Esophagus mucosa (tissue), 1 donor: ENCODE measurements at regions not wholly inside any gene's neighbourhood (a gene's known extent, or its start where the extent isn't known, plus 50 kb on each side); places are given as distances from the start of the nearest gene placed in this dataset.

ENCODE experiments used
- ATAC-seq: fragments of 200-7000 bp; cut with Tn5 transposase; one replicate; pipeline ENCODE4 v1.9.1; 2020
- donor health status: DM: yes; HTN: yes; CAD: no.

GRCh38 chr18:25873833-25874232 is 216.6 kb downstream of the SS18 start:
- no peak for ATAC-seq

DNA sequence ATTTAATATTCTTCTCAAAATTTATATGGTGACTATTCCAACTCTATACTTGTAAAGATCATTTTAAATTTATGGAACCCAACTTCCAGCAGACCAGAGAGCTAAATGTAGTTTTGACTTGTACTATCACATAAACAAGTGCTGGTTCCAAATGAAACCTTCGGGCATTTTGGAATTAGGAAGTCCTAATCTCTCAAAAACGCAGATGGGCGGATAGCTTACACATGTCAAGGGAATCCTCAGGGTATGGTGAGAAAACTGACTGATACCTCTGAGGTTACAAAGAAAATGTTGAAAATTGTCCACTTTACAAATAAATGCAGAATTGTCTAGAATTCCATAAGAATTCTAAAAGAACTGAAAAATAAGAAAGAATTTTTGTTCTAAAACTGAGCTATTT is 224.1 kb downstream of the SS18 start:
- ATAC-seq: no peak

DNA sequence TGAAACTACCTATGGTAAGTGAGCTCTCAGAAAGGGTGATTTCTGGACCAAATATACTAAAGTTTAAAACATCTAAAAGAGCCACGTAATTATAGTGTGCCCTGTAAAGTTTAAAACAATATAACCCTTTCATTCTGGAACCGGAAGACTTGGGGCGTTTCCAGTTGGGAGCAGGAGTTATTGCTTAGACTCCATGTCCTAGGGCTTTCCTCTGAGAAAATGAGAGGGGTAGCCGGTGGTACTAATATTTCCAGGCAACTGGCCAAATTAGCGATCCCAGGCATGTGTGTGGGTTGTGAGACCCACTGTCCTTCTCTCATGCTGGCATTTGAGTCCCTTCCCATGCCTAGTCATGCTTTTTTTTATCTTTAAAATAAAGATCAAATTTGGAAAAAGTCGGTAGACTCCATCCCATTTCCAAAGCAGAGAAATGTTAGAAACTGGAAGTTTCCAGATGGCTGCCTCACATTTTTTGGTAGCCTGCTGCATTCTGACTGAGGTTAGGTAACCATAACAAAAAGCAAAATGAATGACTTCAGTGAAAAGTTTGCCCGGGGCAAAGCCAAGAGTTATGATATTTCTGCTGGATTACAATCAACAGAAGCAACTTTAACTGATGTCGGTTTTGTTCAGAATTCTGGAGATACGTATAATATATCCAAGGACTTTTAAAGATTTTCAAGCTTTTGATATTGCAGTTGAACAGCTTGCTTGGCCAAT is 227.4 kb downstream of the SS18 start:
- no peak for ATAC-seq

- no peak for ATAC-seq
Observed at GRCh38 chr18:25853691-25854433, 236.6 kb downstream of the SS18 start.

DNA sequence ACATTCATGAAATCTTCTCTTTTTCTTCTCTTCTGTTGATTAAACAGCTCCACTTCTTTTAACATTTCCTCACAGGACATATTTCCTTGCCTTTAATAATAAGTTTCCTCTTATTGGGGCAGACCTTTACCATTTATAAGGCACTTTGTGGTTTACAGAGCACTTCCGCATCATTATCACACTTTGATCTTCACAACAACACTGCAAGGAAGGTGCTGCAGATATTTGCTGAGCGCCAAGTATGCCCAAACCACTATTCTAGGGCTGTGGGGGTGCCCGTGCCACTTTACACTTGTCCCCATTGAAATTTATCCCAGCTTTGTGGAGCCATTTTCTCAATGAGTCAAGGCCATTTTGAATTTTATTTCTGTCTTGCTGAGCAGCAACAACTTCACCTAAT is 246.6 kb downstream of the SS18 start:
- ATAC-seq: no peak

- ATAC-seq: no peak
Observed at GRCh38 chr18:25842665-25843064, 247.7 kb downstream of the SS18 start.

GRCh38 chr18:25834061-25834460 is 256.4 kb downstream of the SS18 start:
- no peak for ATAC-seq

DNA sequence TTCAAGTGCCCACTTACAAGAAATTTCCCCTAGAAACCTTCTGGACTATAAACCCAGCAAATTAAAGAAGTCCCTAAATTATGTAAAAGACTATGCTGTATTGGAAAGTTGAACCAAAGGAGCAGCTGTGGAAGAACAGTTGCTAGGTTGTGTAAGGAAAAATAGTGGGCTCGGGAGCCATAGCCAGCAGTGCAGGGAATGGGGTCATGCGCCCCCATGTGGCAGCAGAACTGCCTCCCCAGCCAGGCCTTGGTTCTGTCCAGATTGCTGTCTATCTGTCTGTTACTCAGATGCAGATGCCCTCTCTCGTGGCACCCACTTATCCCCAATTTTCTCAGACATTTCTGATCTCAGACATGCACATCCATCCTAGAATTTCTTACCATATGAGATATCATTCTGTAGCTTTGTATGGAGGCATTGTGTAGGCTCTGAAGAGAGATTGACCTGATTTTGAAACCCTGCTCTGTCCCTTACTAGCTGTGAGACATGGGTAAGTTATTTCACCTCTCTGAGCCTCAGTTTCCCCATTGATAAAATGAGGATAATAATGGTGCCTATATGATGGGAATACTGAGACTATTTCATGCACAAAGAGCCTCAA is 258.3 kb downstream of the SS18 start:
- ATAC-seq: peak; percentile 55

DNA sequence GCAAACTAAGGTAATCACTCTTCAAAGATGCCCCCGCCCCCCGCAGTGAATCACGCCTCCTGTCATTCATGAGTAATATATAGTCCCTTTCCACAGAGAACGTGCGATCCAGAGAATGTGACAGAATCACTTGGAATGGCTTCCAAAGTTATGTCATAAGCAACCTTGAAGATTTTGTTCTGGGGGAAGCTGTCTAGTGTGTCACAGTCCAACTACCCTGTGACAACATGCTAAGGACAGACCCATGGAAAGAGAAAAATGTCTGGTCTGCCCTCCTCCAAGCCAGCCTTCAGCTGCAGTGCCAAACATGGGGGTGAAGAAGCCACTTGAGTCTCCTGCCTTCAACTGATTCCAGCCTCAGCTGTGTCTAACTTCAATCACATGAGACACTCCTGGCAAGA is 259.1 kb downstream of the SS18 start:
- ATAC-seq: no peak

GRCh38 chr18:25830787-25831186 is 259.6 kb downstream of the SS18 start:
- no peak for ATAC-seq

GRCh38 chr18:25827961-25828561 is 262.4 kb downstream of the SS18 start:
- ATAC-seq: no peak

GRCh38 chr18:25827228-25827627 is 263.2 kb downstream of the SS18 start:
- no peak for ATAC-seq

DNA sequence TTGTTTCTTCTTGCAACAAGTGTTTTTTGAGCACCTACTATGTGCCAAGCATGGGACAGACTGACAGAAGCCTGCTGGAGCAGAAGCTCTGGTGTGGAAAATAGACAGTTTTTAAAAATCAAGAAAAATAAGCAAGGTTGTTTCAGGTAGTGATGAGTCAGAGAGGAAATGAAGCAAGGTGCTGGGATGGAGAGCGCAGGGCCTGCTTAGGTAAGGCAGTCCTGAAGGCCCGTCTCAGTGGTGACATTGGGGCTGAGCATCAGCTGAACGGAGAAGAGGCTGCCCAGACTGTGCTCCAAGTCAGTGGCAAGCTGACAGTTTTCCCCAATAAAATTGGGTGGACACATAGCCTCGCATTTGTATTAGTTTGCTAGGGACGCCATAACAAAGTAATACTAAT is 263.6 kb downstream of the SS18 start:
- no peak for ATAC-seq

- no peak for ATAC-seq
Observed at GRCh38 chr18:25825979-25826776, 264.2 kb downstream of the SS18 start.

GRCh38 chr18:25825056-25825455 is 265.4 kb downstream of the SS18 start:
- no peak for ATAC-seq

DNA sequence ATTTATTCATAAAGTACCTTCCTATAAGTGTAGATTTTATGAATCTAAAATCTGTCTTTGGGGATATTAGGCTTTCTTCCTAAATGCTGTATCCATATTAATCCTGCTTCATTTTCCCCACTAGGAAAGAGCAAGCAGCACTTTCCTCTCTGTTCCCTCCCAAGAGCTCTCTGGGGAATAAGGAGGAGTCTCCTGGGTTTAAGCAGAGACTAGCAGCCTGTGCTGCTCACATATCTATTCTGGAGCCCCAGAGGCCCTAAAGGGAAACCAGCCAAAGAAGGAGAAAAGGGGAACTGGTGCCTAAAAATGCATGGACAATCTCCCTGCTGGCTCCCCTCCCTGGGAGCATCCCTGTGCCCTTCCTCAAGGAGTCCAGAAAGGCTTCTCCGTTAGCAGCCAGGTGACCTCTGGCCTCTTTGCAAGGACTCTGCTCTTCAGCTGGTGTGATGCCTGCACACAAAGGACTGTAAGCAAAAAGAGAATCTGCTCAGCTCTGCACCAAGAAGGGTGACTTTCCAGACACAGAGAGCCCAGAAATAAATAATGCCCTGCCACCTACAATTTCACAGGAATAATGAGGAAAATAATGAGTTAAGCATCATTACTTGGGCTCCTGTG is 270.6 kb downstream of the SS18 start:
- no peak for ATAC-seq

DNA sequence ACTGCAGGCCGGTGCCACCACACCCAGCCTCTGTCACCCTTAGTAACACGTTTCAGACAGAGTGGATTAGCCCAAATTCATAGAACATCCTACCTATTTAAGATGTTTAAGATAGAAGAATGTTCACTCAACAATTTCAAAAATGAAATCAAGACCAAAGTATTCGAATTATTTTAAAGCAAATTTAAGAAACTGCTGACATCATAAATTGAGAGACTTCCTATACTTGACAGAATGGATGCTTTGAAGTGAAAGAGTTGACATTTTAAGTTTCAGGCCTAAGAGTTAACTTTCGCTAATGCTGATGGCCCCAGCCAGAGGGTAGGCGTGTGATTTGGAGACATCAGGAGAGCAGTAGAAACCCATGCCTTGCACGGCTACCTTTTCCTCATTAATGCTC is 271.9 kb downstream of the SS18 start:
- no peak for ATAC-seq

- no peak for ATAC-seq
Observed at GRCh38 chr18:25817546-25818237, 272.7 kb downstream of the SS18 start.

DNA sequence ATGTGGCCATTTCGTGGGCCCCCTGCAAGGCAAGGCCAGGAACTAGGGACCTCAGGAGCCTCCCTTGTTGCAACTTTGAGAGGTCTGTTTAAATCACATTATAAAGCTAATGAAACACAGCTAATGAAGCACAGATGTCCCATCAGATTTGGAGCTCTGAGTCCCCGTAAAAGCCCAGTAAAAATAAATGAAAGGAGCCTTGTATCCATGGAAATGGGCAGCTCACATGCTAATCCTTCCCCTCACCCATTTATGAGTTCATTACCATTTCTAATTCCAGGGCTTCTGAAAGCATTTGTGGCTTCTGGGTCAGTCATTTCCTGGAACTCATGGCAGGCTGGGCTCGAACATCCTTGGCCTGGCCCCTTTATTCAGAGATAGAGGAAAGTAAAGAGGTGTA is 274.8 kb downstream of the SS18 start:
- ATAC-seq: no peak

- no peak for ATAC-seq
Observed at GRCh38 chr18:25814841-25815458, 275.5 kb downstream of the SS18 start.

DNA sequence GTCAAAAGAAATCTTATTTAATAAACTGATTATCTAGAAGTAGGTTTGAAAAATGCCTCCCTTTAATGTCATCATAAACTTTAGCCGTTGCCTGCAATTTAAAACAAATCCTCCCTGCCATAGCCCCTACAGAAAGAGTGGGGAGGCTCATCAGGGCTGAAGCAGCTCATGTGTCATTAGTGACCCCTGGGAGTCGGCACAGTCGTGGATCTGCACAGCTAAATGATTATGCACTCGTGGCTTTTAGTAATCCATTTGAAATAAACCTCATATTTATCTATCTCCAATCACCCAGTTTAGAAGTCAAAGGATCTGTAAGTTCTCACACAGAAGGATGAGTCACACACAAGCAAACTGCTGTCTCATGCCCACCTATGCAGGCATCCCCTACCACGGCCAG is 277.3 kb downstream of the SS18 start:
- no peak for ATAC-seq
